Kidney tubule cell (primary cell): ENCODE measurements at regions not wholly inside any gene's neighbourhood (a gene's known extent, or its start where the extent isn't known, plus 50 kb on each side); places are given as distances from the start of the nearest gene placed in this dataset.

Experiments
- DNase-seq: peaks from one replicate; pipeline ENCODE4 v3.0.0-alpha.2; 2018; ENCODE audit warnings: low spot score

- no peak for DNase-seq
Observed at GRCh38 chr6:104614394-104614793, 245.3 kb downstream of the HACE1 start.

GRCh38 chr6:104613416-104614001 is 246.2 kb downstream of the HACE1 start:
- peak; percentile 47 for DNase-seq

- DNase-seq, result no peak
Observed at GRCh38 chr6:104612541-104612940, 247.2 kb downstream of the HACE1 start.

- no peak for DNase-seq
Observed at GRCh38 chr6:104608101-104608500, 251.6 kb downstream of the HACE1 start.

- peak; percentile 45 for DNase-seq
Observed at GRCh38 chr6:104607501-104607900, 252.2 kb downstream of the HACE1 start.

- peak; percentile 13 for DNase-seq
Observed at GRCh38 chr6:104606361-104606760, 253.4 kb downstream of the HACE1 start.

- DNase-seq, result no peak
Observed at GRCh38 chr6:104604685-104605084, 255.0 kb downstream of the HACE1 start.

GRCh38 chr6:104603108-104603745 is 256.5 kb downstream of the HACE1 start:
- DNase-seq, result no peak

- DNase-seq, result no peak
Observed at GRCh38 chr6:104601721-104602120, 258.0 kb downstream of the HACE1 start.

- DNase-seq, result no peak
Observed at GRCh38 chr6:104601131-104601651, 258.5 kb downstream of the HACE1 start.

- no peak for DNase-seq
Observed at GRCh38 chr6:104600639-104600931, 259.1 kb downstream of the HACE1 start.

- DNase-seq, result no peak
Observed at GRCh38 chr6:104599821-104600638, 259.7 kb downstream of the HACE1 start.

GRCh38 chr6:104597541-104598050 is 262.1 kb downstream of the HACE1 start:
- DNase-seq, result peak; percentile 35

GRCh38 chr6:104596091-104596490 is 263.6 kb downstream of the HACE1 start:
- no peak for DNase-seq

GRCh38 chr6:104595311-104595820 is 264.4 kb downstream of the HACE1 start:
- DNase-seq, result no peak

- DNase-seq, result no peak
Observed at GRCh38 chr6:104591573-104592334, 268.0 kb downstream of the HACE1 start.

- no peak for DNase-seq
Observed at GRCh38 chr6:104589940-104590339, 269.8 kb downstream of the HACE1 start.

- DNase-seq, result no peak
Observed at GRCh38 chr6:104585646-104586045, 274.1 kb downstream of the HACE1 start.

- DNase-seq, result no peak
Observed at GRCh38 chr6:104580452-104580851, 279.3 kb downstream of the HACE1 start.

GRCh38 chr6:104579310-104579863 is 280.3 kb downstream of the HACE1 start:
- no peak for DNase-seq

GRCh38 chr6:104575536-104575935 is 284.2 kb downstream of the HACE1 start:
- DNase-seq, result no peak
